BLaER1 treated with 17β-estradiol and CSF1 and Interleukin-3, amounts not matched to agents 10 nM and 100 nM (cell line): ENCODE measurements at regions not wholly inside any gene's neighbourhood (a gene's known extent, or its start where the extent isn't known, plus 50 kb on each side); places are given as distances from the start of the nearest gene placed in this dataset.
A peak's percentile ranks its signal among the peaks of the same experiment; 100 is the strongest.

ENCODE experiments used
- H3K27ac ChIP-seq, 11 experiments: shearing (Covaris generic); formaldehyde crosslinking; 2 replicates each; pipeline ENCODE4 v1.8.1; 2022
- H3K27me3 ChIP-seq, 11 experiments: shearing (Covaris generic); formaldehyde crosslinking; 2 replicates each; pipeline ENCODE4 v1.8.1; 2022
- H3K36me3 ChIP-seq, 11 experiments: shearing (Covaris generic); formaldehyde crosslinking; 2 replicates each; pipeline ENCODE4 v1.8.1; 2022
- H3K4me1 ChIP-seq, 10 experiments: shearing (Covaris generic); formaldehyde crosslinking; 2 replicates each; pipeline ENCODE4 v1.8.1; 2022
- H3K4me2 ChIP-seq, 11 experiments: shearing (Covaris generic); formaldehyde crosslinking; 2 replicates each; pipeline ENCODE4 v1.8.1; 2022
- H3K4me3 ChIP-seq, 10 experiments: shearing (Covaris generic); formaldehyde crosslinking; 2 replicates each; pipeline ENCODE4 v1.8.1; 2022
- H3K9ac ChIP-seq, 11 experiments: shearing (Covaris generic); formaldehyde crosslinking; 2 replicates each; pipeline ENCODE4 v1.8.1; 2022
- H3K9me3 ChIP-seq, 11 experiments: shearing (Covaris generic); formaldehyde crosslinking; replicated peaks in 1 of 11; 2 replicates each; pipeline ENCODE4 v1.8.1; 2022
- H4K20me1 ChIP-seq, 11 experiments: shearing (Covaris generic); formaldehyde crosslinking; 2 replicates each; pipeline ENCODE4 v1.8.1; 2022
- Cebpa-rat ChIP-seq, 11 experiments: shearing (Covaris generic); IDR thresholded peaks; 2 replicates each; pipeline ENCODE4 v1.8.1; 2022

DNA sequence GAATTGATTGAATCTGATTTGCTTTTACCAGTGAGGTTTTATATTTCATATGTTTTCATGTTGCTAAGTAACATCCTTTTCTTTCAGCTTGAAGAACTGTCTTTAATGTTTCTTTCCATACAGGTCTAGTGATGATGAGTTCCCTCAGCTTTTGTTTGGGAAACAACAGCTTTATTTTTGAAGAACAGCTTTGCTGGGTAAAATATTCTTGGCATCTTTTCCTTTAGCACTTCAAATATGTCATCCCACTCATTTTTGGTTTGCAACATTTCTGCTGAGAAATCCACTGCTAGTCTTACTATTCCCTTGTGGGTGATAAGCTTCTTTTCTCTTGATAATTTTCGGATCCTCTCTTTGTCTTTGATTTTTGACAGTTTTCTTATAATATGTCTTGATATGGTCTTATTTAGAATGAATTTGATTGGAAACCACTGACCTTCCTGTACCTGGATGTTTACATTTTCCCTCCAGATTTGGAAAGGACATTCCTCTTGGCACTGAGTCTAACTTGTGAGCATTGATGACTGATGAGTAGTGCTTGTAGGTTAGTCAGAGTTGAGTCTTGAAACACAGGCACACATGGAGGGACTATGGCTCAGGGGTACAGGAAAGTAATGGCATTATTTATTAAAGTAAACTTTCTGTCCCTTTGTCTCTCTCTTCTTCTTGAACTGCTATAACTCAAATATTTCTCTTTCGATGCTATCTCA is 220.3 kb downstream of the SPATA31D1 start:
- Histone ChIP-seq H3K9me3 (peaks cover 0 to 8% (median 0%) of the 10 kb centered on the region in 11 experiments; a peak in 6 of 22 replicates), H3K4me2 (no peak overlapping the region), H3K27me3 (no peaks in the 10 kb centered on the region), H3K4me3 (no peak overlapping the region), H3K36me3 (no peaks in the 10 kb centered on the region), H4K20me1 (no peaks in the 10 kb centered on the region; a peak in 1 of 22 replicates), H3K9ac (no peak overlapping the region), H3K27ac (no peak overlapping the region), H3K4me1 (no peaks in the 10 kb centered on the region)
- no peak for TF ChIP-seq Cebpa-rat (IDR thresholded peaks at IDR 0.05)

GRCh38 chr9:82209797-82210470 is 221.4 kb downstream of the SPATA31D1 start:
- H3K27me3 ChIP-seq = no peaks in the 10 kb centered on the region
- no peaks in the 10 kb centered on the region for H3K4me1 ChIP-seq
- no peak overlapping the region for H3K4me3 ChIP-seq
- no peak overlapping the region for H3K9ac ChIP-seq
- no peaks in the 10 kb centered on the region for H3K36me3 ChIP-seq
- peaks cover 0 to 8% (median 0%) of the 10 kb centered on the region in 11 experiments; a peak in 6 of 22 replicates for H3K9me3 ChIP-seq
- H3K4me2 ChIP-seq = no peak overlapping the region
- no peaks in the 10 kb centered on the region; a peak in 1 of 22 replicates for H4K20me1 ChIP-seq
- no peak for TF ChIP-seq Cebpa-rat (IDR thresholded peaks at IDR 0.05)
- H3K27ac ChIP-seq = no peak overlapping the region

DNA sequence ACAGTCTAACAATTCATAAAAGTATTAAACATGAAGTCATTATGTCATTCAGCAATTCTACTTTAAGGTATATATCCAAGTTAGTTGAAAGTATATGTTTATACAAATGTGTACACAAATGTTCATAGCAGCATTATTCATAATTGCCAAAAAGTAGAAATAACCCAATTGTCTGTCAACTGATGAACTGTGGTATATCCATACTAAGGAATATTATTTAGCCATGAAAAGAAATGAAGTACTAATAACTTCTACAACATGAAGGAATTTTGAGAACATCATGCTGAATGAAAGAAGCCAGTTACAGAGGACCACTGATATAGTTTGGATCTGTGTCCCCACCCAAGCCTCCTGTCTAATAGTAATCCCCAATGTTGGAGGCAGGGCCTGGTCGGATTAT is 224.3 kb downstream of the SPATA31D1 start:
- H3K27ac ChIP-seq = no peak overlapping the region
- H3K9ac ChIP-seq = no peak overlapping the region
- no peak overlapping the region for H3K4me3 ChIP-seq
- no peaks in the 10 kb centered on the region for H3K36me3 ChIP-seq
- TF ChIP-seq Cebpa-rat (IDR thresholded peaks at IDR 0.05) = no peak
- no peaks in the 10 kb centered on the region for H3K4me1 ChIP-seq
- no peaks in the 10 kb centered on the region for H3K27me3 ChIP-seq
- H4K20me1 ChIP-seq = no peaks in the 10 kb centered on the region
- no peak overlapping the region for H3K4me2 ChIP-seq
- peaks cover 0 to 13% (median 0%) of the 10 kb centered on the region in 11 experiments; a peak in 7 of 22 replicates for H3K9me3 ChIP-seq

DNA sequence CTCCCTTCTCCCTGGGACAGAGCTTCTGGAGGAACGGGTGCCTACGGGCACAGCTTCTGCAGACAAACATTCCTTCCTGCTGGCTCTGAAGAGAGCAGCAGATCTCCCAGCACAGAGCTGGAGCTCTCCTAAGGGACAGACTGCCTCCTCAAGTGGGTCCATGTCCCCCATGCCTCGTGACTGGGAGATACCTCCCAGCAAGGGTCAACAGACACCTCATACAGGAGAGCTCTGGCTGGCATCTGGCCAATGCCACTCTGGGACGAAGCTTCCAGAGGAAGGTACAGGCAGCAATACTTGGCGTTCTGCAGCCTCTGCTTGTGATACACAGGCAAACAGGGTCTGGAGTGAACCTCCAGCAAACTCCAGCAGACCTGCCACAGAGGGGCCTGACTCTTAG is 227.9 kb downstream of the SPATA31D1 start:
- no peaks in the 10 kb centered on the region for H3K36me3 ChIP-seq
- H3K9me3 ChIP-seq = peaks cover 0 to 5% (median 0%) of the 10 kb centered on the region in 11 experiments; a peak in 4 of 22 replicates

GRCh38 chr9:82223442-82223841 is 234.9 kb downstream of the SPATA31D1 start:
- Histone ChIP-seq H3K4me3 (no peak overlapping the region), H3K9me3 (peaks cover 0 to 17% (median 7%) of the 10 kb centered on the region in 11 experiments; a peak in 10 of 22 replicates), H4K20me1 (no peaks in the 10 kb centered on the region), H3K27ac (no peak overlapping the region), H3K9ac (no peak overlapping the region), H3K4me1 (no peaks in the 10 kb centered on the region), H3K27me3 (no peaks in the 10 kb centered on the region), H3K4me2 (no peak overlapping the region), H3K36me3 (no peaks in the 10 kb centered on the region)
- TF ChIP-seq Cebpa-rat (IDR thresholded peaks at IDR 0.05) = no peak

More for the DNA sequence above, 227.9 kb downstream of the SPATA31D1 start:
- H3K27ac ChIP-seq = no peak overlapping the region
- H3K9ac ChIP-seq = no peak overlapping the region
- no peak for TF ChIP-seq Cebpa-rat (IDR thresholded peaks at IDR 0.05)
- no peaks in the 10 kb centered on the region for H3K27me3 ChIP-seq
- no peak overlapping the region for H3K4me2 ChIP-seq
- H3K4me3 ChIP-seq = no peak overlapping the region
- no peaks in the 10 kb centered on the region for H3K4me1 ChIP-seq
- H4K20me1 ChIP-seq = no peaks in the 10 kb centered on the region

- no peak overlapping the region for H3K4me2 ChIP-seq
- H3K9me3 ChIP-seq = peaks cover 32 to 50% (median 42%) of the 10 kb centered on the region in 11 experiments
- no peak overlapping the region for H3K9ac ChIP-seq
- TF ChIP-seq Cebpa-rat (IDR thresholded peaks at IDR 0.05) = no peak
- no peaks in the 10 kb centered on the region for H3K36me3 ChIP-seq
- H3K27me3 ChIP-seq = no peaks in the 10 kb centered on the region
- H4K20me1 ChIP-seq = no peaks in the 10 kb centered on the region
- H3K4me3 ChIP-seq = no peak overlapping the region
- no peak overlapping the region for H3K27ac ChIP-seq
- peaks cover 0 to 9% (median 0%) of the 10 kb centered on the region in 10 experiments; a peak in 6 of 20 replicates for H3K4me1 ChIP-seq
Measured at GRCh38 chr9:82231411-82231810, 242.8 kb downstream of the SPATA31D1 start.

DNA sequence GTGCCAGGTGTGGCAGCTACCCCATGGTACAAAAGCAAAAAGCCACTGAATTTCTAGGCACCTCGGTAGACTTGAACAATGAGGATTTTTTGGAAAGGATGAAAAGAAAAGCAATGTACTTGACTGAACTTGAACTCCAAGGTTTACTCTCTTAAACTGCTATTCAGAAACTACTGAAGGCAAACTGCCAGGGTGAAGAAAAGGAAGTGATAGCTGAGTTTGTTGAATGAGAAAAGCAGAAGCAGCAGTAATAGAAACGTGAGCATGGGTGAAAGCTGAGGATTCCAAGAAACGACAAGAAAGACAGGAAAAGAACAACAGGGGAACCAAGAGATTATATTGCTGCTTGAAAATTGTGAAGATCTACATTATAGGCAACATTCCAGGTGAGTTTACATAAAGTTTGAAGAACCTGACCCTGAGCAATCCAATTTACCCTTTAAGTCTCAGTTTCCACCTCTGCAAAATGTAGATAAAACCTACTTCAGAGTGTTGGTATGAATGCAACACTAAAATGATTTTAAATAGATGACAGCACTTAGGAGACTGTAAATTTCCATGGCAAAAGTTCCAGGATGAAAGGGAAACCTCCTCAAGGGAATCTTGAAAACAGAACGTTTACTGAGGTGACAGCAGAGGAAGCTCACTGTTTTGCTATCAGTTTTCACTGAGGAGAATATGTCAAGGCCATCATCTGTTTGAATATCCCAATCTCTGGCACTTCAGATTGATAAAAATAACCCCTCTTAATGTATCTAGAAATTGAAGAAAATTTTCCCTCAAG is 245.8 kb downstream of the SPATA31D1 start:
- Histone ChIP-seq H3K4me3 (no peak overlapping the region), H4K20me1 (no peaks in the 10 kb centered on the region), H3K36me3 (no peaks in the 10 kb centered on the region), H3K9me3 (peaks cover 28 to 59% (median 42%) of the 10 kb centered on the region in 11 experiments), H3K4me2 (peak overlapping the region in 2 of 11 experiments; percentile 36 to 56; a peak in 3 of 22 replicates), H3K27me3 (no peaks in the 10 kb centered on the region), H3K4me1 (peaks cover 0 to 9% (median 0%) of the 10 kb centered on the region in 10 experiments; a peak in 6 of 20 replicates), H3K27ac (no peak overlapping the region), H3K9ac (no peak overlapping the region)
- no peak for TF ChIP-seq Cebpa-rat (IDR thresholded peaks at IDR 0.05)

GRCh38 chr9:82242285-82242963 is 253.9 kb downstream of the SPATA31D1 start:
- Histone ChIP-seq H4K20me1 (no peaks in the 10 kb centered on the region), H3K36me3 (no peaks in the 10 kb centered on the region), H3K9me3 (peaks cover 31 to 59% (median 46%) of the 10 kb centered on the region in 11 experiments), H3K4me1 (peaks cover 5 to 17% (median 10%) of the 10 kb centered on the region in 10 experiments; a peak in 19 of 20 replicates), H3K4me3 (no peak overlapping the region; a peak in 1 of 20 replicates), H3K27me3 (peaks cover 0 to 8% (median 0%) of the 10 kb centered on the region in 11 experiments; a peak in 2 of 22 replicates), H3K4me2 (peak overlapping the region in 6 of 11 experiments; percentile 0 to 20 (median 14); a peak in 6 of 22 replicates), H3K27ac (no peak overlapping the region), H3K9ac (no peak overlapping the region)
- no peak for TF ChIP-seq Cebpa-rat (IDR thresholded peaks at IDR 0.05)
